GM18505 (cell line): ENCODE measurements at regions not wholly inside any gene's neighbourhood (a gene's known extent, or its start where the extent isn't known, plus 50 kb on each side); places are given as distances from the start of the nearest gene placed in this dataset.

Experiments
- ATAC-seq: cut with Tn5 transposase; IDR thresholded peaks from one replicate; pipeline ENCODE4 v1.9.1; 2021; ENCODE audit not compliant: unreplicated experiment
- POLR2A ChIP-seq: IDR thresholded peaks from 4 replicates; pipeline ENCODE4 v1.6.1; 2011; ENCODE audit warnings: borderline replicate concordance; ENCODE audit not compliant: insufficient read depth, insufficient read length; ENCODE audit errors: extremely low read depth

DNA sequence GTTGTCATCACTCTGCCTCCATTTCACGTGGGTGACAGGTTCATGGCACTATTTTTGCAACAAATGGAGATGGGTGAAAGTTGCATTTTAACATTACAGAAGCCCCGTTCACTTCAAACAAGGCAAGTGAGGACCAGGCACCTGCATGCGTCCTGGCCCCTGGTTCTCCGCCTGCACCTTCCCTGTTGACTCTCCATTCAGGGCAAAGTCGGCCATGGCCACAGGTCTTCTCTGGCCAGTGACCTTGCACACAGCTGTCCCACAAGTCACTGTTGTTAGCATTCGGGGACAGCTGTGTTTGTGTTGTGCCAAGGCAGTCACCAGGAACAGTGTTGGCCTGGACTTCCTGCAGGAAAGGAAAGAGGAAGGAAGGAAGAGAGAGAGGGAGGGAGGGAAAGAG is 554.9 kb downstream of the TCERG1L start:
- no peak for ATAC-seq
- TF ChIP-seq POLR2A: no peak

DNA sequence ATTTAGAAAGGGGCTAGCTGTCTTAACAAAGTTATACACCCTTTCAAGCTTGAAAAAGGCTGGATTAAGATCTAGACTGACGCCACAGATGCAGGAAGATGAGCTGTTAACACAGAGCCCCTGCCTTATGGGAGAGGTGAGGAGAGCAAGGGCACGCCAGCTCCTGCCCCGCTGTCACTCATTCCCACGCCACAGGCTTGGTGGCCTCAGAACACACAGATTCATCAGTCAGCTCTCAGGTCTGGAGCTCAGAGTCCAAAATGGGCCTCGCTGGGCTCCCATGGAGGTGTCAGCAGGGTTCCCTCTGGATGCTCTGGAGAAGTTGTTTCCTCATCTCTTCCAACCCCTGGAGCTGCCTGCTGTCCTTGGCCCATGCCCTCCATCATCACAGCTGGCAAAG is 554.2 kb downstream of the TCERG1L start:
- no peak for ATAC-seq
- no peak for TF ChIP-seq POLR2A

GRCh38 chr10:130757821-130758489 is 553.6 kb downstream of the TCERG1L start:
- no peak for ATAC-seq
- no peak for TF ChIP-seq POLR2A

GRCh38 chr10:130758529-130758928 is 553.0 kb downstream of the TCERG1L start:
- TF ChIP-seq POLR2A: no peak
- ATAC-seq: no peak

- ATAC-seq: no peak
Measured at GRCh38 chr10:130761032-130761575, 550.4 kb downstream of the TCERG1L start.

GRCh38 chr10:130761788-130762301 is 549.7 kb downstream of the TCERG1L start:
- ATAC-seq: no peak

More at GRCh38 chr10:130761032-130761575, 550.4 kb downstream of the TCERG1L start:
- no peak for TF ChIP-seq POLR2A

GRCh38 chr10:130762491-130762890 is 549.0 kb downstream of the TCERG1L start:
- ATAC-seq: no peak
- TF ChIP-seq POLR2A: no peak

More at GRCh38 chr10:130761788-130762301, 549.7 kb downstream of the TCERG1L start:
- no peak for TF ChIP-seq POLR2A

DNA sequence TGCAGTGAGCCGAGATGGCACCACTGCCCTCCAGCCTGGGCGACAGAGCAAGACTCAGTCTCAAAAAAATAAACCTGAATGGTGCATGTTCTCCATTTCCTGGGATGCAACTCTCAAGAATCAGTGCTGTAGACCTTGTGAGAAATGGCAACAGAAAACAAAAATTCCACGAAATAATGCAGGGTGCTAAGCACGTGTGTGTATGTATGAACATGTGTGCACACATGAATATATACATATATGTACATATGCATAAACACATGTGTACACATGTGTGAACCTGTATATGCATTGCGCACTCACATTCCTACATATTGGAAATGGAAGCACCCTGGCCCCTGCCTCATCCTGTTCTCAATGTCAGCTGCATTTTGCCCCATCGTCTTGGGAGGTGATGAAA is 548.5 kb downstream of the TCERG1L start:
- no peak for ATAC-seq
- no peak for TF ChIP-seq POLR2A

GRCh38 chr10:130763491-130763890 is 548.0 kb downstream of the TCERG1L start:
- ATAC-seq: no peak
- no peak for TF ChIP-seq POLR2A

DNA sequence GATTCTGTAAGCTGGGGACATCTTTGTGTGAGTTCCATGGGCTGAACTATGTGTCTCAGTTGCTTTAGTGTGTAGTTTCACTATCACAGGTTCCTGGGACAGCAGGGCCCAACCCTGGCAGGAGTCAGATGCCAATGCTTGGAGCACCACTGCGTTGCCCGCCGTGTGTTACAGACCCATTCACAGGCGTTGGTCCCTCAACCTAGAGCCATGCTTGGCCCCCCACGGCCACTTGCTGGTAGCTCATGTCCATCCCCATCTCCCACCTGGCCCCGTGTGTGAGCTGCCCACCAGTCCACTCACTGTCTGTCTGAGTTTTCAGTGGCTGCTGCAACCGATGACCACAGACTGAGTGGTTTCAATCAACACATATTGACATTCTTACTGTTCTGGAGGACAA is 546.9 kb downstream of the TCERG1L start:
- ATAC-seq: no peak
- no peak for TF ChIP-seq POLR2A

DNA sequence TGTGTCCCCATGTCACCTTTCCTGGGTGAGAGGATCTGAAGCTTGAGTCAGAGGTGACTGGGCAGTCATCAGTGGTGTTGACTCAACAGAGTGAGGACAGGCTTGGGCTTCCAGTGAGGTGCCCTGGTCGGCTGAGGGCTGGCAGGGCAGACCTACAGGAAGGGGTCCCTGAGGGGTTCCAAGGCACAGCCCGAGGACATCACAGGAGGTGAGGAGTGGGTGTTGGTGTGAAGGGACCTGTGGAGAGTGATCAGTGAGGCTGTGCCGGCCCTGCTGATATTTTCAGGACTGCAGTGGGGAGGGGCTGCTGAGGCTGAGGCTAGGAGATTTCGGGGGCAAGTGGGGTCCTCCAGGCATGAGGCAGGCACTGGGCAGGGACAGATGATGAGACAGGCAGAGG is 545.5 kb downstream of the TCERG1L start:
- no peak for ATAC-seq
- TF ChIP-seq POLR2A: no peak

DNA sequence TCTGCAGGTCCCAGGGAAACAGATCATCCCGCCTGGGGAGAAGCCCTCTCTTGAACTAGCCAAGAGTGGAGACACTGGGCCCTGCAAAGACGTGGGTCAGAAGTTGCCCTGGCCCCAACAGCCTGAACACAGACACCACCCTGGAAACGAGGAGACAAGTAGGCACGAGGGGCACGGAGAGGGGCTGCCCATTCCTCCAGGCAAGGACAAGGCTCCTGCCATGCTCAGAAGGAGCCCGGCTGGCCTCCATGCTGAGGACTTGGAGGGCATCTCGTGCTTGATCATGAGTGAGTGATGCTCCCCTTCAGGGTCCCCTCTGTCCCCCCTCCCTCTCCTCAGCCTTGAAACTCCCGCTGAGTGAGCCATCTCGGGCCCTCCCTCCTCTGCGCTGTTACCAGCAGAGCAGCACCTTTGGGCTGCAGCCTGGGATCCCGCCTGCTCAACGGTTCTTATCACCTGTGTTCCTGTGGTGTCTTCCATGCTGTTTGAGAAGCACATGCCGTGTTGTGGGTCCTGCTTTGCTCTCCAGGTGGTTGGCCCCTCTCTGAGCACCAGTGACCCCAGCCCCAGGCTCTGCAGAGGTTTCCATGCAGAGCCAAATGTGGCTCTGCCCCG is 544.3 kb downstream of the TCERG1L start:
- TF ChIP-seq POLR2A: no peak
- no peak for ATAC-seq

GRCh38 chr10:130769146-130770017 is 542.1 kb downstream of the TCERG1L start:
- no peak for ATAC-seq
- no peak for TF ChIP-seq POLR2A

DNA sequence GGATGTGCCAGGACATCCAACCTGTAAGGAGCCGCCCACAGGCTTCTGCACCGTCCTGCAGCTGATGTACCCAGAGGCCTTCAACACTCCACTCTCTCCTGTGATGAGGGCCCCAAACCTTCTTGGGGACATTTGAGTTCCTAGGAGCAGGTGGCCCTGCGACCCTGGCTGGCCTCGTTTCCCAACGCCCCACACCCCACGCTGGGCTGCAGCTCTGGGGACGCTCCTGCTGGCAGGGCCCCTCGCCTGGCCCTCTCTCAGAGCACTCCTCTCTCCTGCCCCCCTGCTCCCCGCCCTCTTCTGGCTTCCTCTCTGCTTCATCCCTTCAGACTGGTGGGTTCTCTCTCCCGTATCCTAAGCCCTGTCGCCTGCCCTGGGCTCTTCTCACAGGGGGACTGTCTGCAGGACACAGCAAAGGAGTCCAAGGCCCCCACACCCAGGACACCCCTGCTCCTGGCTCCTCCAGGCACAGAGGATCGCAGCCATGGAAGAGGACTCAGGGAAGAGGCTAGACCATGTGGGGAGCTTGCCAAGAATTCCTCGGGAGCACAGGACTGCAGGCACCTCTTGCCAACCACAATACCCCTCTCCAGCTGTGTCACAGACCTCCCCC is 541.4 kb downstream of the TCERG1L start:
- no peak for TF ChIP-seq POLR2A
- no peak for ATAC-seq

GRCh38 chr10:130771491-130771946 is 540.0 kb downstream of the TCERG1L start:
- no peak for ATAC-seq
- no peak for TF ChIP-seq POLR2A
